ENCODE measurements at regions not wholly inside any gene's neighbourhood (a gene's known extent, or its start where the extent isn't known, plus 50 kb on each side); places are given as distances from the start of the nearest gene placed in this dataset.

- TF ChIP-seq TAF1 (IDR thresholded peaks at IDR 0.05; ENCODE audit: borderline replicate concordance, low read depth, low read length) (no peak), POLR2A (IDR thresholded peaks at IDR 0.05; ENCODE audit: low read depth, low read length) (no peak), POLR2AphosphoS5 (IDR thresholded peaks at IDR 0.05; ENCODE audit: low read depth, low read length) (no peak)
Measured at GRCh38 chr1:104906141-104906540, 1156.4 kb downstream of the AMY1C start.
